ENCODE measurements at regions not wholly inside any gene's neighbourhood (a gene's known extent, or its start where the extent isn't known, plus 50 kb on each side); places are given as distances from the start of the nearest gene placed in this dataset.

DNA sequence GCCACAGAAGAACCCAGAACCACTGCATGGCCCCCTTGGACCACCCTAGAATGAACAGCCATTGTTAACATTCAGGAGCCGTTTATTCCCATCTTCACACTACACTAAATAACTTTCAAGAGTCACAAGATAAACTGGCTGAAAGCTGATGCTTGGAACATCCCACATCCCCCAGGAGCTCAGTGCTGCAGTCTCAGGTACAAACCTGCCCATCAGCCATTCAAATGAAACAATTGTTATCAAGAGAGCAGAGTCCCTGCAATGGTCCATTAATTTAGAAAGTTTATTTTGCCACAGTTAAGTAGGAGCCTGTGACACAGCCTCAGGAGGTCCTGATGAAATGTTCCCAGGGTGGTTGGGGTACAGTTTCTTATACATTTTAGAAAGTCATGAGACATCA is 123.8 kb upstream of the ZNF91 start:
- TF ChIP-seq POLR2A (IDR thresholded peaks at IDR 0.05) (no peak), EP300 (IDR thresholded peaks at IDR 0.05) (no peak), POLR2AphosphoS5 (IDR thresholded peaks at IDR 0.05) (no peak)
- TF ChIP-seq, protein P1, sequence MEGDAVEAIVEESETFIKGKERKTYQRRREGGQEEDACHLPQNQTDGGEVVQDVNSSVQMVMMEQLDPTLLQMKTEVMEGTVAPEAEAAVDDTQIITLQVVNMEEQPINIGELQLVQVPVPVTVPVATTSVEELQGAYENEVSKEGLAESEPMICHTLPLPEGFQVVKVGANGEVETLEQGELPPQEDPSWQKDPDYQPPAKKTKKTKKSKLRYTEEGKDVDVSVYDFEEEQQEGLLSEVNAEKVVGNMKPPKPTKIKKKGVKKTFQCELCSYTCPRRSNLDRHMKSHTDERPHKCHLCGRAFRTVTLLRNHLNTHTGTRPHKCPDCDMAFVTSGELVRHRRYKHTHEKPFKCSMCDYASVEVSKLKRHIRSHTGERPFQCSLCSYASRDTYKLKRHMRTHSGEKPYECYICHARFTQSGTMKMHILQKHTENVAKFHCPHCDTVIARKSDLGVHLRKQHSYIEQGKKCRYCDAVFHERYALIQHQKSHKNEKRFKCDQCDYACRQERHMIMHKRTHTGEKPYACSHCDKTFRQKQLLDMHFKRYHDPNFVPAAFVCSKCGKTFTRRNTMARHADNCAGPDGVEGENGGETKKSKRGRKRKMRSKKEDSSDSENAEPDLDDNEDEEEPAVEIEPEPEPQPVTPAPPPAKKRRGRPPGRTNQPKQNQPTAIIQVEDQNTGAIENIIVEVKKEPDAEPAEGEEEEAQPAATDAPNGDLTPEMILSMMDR (IDR thresholded peaks at IDR 0.05) = no peak
